CD1c-positive myeloid dendritic cell (primary cell): ENCODE measurements at regions not wholly inside any gene's neighbourhood (a gene's known extent, or its start where the extent isn't known, plus 50 kb on each side); places are given as distances from the start of the nearest gene placed in this dataset.

Experiments
- DNase-seq: peaks from one replicate; pipeline ENCODE4 v3.0.0-alpha.2; 2016; ENCODE audit errors: extremely low spot score

- no peak for DNase-seq
Observed at GRCh38 chr20:3354247-3354646, 53.2 kb downstream of the DNAAF9 start.

- no peak for DNase-seq
Observed at GRCh38 chr20:3353646-3354045, 53.8 kb downstream of the DNAAF9 start.

GRCh38 chr20:3352202-3352601 lies 55.3 kb downstream of the DNAAF9 start:
- no peak for DNase-seq

GRCh38 chr20:3350422-3350821 lies 57.0 kb downstream of the DNAAF9 start:
- no peak for DNase-seq

GRCh38 chr20:3349786-3350185 lies 57.7 kb downstream of the DNAAF9 start:
- no peak for DNase-seq

- DNase-seq: no peak
Observed at GRCh38 chr20:3342766-3343165, 64.7 kb downstream of the DNAAF9 start.

GRCh38 chr20:3340443-3340842 lies 67.0 kb downstream of the DNAAF9 start:
- DNase-seq: peak; percentile 52

- no peak for DNase-seq
Observed at GRCh38 chr20:3339571-3339970, 67.9 kb downstream of the DNAAF9 start.

GRCh38 chr20:3339076-3339475 lies 68.4 kb downstream of the DNAAF9 start:
- no peak for DNase-seq

GRCh38 chr20:3334156-3334943 lies 73.1 kb downstream of the DNAAF9 start:
- no peak for DNase-seq

GRCh38 chr20:3330046-3330741 lies 77.3 kb downstream of the DNAAF9 start:
- no peak for DNase-seq

GRCh38 chr20:3328501-3328900 lies 79.0 kb downstream of the DNAAF9 start:
- DNase-seq: no peak

GRCh38 chr20:3326779-3327521 lies 80.5 kb downstream of the DNAAF9 start:
- DNase-seq: no peak

GRCh38 chr20:3325864-3326263 lies 81.6 kb downstream of the DNAAF9 start:
- DNase-seq: no peak

GRCh38 chr20:3323398-3323797 lies 84.1 kb downstream of the DNAAF9 start:
- peak; percentile 11 for DNase-seq

GRCh38 chr20:3318226-3318884 lies 79.4 kb upstream of the SLC4A11 start:
- no peak for DNase-seq

GRCh38 chr20:3316136-3316535 lies 77.1 kb upstream of the SLC4A11 start:
- no peak for DNase-seq

- DNase-seq: no peak
Observed at GRCh38 chr20:3315136-3315535, 76.1 kb upstream of the SLC4A11 start.

- no peak for DNase-seq
Observed at GRCh38 chr20:3314391-3314790, 75.4 kb upstream of the SLC4A11 start.

- DNase-seq: peak; percentile 13
Observed at GRCh38 chr20:3313683-3314065, 74.7 kb upstream of the SLC4A11 start.

GRCh38 chr20:3312940-3313682 lies 74.1 kb upstream of the SLC4A11 start:
- DNase-seq: peak; percentile 20
